ENCODE measurements at regions not wholly inside any gene's neighbourhood (a gene's known extent, or its start where the extent isn't known, plus 50 kb on each side); places are given as distances from the start of the nearest gene placed in this dataset.

DNA sequence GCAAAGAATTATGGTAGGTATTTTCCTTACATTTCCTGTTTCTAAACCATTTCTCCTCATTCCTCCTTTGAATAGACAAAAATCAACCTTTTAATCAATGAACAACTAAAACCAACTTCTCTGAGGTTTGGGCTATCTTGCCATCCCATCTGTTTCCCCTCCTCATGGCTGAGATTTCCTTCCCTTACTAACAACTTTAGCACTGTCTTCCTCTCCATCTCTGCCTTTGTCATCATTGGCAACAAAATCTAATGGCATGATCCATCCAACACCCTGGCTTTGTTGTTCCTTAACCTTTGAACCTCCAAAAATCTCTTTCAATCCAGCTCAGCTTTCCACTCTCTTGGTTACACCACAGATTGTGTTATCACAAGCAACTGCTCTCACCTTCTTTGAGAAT, 95.3 kb upstream of the FAM136A start:
- DNase-seq = no peak

DNA sequence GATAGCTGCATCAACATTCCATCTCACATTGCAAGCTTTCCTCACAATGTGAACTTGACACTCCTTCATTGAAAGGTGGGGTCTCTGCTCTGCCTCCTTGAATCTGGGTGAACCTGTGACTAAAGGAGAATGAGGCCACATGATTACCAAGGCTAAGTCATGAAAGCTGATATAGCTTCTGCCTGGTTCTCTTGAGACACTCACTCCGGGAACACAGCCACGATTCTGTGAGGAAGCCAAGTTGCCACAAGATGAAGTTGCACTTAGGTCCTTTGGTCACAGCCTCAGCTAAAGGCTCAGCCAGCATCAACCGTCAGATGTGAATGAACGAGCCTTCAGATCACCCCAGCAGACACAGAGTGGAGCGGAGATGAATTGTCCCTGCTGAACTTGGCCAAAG, 94.7 kb upstream of the FAM136A start:
- DNase-seq = no peak

DNA sequence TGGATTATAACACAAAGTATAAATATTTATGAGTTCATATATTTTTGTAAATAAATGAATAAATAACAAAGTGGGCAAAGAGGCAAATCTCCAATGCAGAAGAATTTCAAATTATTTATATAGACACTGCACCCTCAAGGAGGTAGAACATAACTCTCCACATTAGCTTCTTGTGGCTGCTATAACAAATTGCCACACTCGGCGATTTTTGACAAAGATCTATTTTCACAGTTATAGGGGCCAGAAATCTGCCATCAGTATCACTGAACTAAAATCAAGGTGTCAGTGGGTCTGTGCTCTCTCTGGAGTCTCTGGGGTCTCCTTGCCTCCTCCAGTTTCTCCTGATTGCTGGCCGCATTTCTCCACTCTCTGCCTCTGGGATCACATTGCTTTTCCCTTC, 92.0 kb upstream of the FAM136A start:
- DNase-seq = no peak

DNA sequence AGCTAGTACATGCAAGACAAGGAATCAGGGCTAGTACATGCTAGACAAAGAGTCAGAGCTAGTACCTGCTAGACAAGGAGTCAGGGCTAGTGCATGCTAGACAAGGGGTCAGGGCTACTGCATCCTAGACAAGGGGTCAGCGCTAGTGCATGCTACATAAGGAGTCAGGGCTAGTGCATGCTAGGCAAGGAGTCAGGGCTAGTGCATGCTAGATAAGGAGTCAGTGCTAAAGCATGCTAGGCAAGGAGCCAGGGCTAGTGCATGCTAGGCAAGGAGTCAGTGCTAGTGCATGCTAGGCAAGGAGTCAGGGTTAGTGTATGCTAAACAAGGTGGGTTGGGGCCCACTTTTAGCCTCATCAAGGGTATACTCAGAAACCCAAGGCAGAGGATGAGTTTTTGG, 90.1 kb upstream of the FAM136A start:
- DNase-seq = no peak

DNA sequence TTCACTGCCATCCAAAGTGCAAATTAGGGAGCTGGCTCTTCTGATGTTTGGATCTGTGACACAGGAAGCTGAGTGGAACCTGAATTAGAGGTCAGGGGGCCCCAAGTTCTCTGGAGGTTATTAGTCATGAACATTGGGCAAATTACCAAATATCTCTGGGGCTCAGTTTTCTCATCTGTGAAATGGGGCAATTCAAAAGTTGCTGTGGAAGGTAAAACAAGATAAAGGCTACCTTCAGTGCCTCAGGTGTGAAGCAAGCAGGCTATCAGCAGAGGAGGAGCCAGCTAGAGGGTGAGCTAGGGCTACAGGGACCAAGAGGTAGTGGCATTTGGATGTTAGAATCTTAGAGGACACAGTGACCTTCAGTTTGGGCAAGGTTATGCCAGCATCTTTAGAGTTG, 89.4 kb upstream of the FAM136A start:
- no peak for DNase-seq

DNA sequence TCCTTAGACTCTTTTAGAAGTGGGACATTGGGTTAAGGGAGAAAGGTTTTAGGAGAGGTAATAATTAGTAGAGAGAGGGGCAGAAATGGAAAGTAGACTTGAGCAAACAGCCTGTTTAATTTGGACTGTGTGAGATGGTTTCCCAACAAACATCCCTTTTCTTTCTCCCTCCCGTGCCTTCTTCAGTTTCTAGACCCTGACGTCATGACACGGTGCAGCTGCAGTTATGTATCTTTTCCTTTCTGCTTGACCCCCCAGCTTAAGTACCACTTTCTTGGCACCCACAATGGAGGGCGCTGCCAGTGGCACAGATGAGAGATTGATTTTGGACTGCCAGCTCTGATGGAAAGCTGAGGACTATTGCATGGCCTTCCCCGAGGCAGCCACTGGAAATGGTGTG, 86.9 kb upstream of the FAM136A start:
- DNase-seq = no peak

DNA sequence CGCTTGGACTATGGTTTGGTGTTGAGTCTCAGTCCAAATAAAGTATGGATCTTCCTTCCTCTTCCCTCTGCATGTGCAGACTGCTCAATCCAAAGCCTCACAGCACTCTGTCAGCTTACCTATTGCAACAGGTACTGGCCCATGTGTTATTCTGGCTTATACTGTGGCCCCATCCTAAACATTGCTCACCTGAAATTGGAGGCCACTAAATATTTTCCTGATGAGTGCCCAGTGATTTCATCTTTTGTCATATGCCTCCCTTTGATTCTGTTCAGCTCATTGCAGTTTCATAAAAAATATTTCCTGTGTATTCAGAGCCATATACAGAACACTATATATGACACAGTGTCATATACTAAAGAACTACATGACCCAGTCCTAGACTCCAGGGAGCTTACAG, 86.3 kb upstream of the FAM136A start:
- DNase-seq = no peak

DNA sequence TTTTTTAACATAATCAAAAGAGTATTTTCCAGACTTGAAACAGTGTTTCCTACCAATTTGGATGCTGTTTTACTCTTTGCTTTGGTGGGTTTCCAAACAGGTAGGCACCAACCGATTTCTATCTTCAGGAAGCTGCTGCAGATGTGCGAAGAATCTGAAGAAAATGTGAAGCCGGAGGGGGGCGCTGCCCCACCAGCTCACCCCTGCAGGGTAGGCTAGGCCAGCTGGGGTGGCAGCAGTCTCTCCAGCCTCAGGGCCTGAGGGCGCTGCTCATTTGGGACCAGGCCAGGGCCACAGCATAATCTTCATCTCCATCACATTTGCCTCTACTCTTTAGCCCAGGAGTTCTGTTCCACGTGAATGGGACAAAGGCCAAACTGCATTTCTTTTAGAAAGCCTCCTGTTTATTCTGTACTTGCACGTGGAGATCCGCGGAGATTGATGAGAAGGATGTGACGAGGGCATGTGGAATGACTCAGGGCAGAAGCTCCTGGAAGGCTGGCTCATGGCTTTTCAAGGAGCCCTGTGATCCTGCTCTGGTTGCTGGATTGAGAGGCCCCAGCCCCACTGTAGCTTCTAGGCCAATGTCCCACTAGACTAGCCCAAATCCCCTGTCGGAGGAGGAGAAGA, 84.2 kb upstream of the FAM136A start:
- peak; percentile 10 for DNase-seq

DNA sequence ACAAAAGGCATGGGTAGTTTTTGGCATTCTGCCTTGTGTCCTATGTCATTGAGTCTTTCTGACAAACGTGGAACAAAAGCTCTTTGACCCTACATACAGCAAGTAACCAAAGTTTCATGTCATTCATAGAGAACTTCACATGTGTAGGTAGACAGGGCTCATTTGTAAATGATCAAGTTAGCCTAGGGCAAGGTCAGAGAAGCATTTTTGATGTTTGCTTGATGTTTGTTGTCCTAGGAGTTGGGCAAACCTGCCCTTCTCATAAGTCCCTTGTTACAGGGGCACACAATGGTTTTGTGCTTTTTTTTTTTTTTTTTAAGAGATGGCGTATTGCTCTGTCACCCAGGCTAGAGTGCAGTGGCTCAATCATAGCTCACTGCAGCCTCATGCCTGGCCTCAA, 83.3 kb upstream of the FAM136A start:
- no peak for DNase-seq

DNA sequence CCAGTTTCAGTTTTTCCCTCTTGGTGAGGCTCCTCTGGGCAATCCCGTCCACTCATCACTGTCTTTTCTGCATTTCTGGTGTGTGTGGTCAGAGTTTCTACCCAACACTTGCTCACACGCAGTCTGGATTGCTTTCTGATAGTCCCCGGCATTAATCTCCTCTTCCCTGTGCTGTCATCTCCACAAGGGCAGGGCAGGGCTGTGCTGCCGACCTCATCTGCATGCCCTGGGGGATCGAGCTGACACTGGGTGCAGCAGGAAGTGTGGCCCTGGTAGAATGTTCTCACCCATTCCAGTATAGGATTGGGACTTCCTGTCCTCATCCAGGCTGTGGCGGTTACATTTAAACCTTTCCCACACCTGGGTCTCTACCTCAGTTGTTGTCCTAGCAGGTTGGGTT, 80.0 kb upstream of the FAM136A start:
- DNase-seq = peak; percentile 10

DNA sequence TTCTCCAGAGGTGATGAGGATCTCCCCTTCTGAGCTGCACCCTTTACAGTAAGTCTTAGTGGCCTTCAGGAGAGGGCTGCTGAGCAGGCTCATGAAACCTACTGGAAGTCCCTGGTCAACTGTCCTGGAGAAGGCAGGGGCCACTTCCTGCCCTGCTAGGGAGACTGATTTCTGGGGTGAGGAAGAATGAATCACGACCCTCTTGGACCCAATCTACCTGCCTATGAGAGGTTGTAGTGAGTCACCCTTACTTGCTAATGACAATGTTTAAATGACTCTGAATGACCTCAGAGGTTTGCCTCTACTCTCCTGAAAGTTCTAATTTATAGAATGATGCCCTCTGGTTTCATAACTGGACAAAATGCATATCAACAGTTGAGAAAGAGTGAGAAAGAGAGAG, 79.4 kb upstream of the FAM136A start:
- DNase-seq = no peak

DNA sequence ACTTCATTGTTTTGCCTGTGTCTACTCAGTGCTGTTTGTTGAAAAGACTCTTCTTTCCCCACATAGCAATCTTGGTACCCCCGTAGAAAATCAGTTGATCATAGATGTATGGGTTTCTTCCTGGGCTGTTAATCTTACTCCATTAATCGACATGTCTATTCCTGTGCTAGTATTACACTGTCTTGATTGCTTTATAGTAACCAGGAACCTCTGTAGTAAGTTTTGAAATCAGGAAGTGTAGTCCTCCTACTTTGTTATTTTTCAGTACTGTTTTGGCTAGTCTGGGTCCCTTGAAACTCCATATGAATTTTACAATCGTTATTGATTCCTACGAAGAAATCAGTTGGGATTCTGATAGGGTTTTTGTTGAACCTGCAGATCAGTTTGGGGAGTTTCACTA, 78.8 kb upstream of the FAM136A start:
- DNase-seq = no peak

DNA sequence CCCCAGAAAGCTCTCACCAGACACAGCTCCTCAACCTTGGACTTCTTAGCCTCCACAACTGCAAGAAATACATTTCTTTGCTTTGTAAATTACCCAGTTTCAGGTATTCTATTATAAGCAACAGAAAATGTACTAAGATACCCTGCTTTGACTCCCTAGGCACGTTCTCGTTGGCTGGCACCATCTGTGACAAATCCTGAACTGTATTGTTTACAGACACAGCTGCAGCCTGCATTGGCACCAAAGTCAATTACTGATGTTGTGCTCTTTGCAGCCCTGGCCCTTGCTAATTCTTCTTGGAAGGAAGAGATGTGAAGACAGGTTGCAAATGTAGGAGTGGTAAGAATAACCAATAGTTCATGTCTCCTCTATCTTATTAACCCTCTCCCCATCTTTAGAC, 72.7 kb upstream of the FAM136A start:
- DNase-seq = no peak

DNA sequence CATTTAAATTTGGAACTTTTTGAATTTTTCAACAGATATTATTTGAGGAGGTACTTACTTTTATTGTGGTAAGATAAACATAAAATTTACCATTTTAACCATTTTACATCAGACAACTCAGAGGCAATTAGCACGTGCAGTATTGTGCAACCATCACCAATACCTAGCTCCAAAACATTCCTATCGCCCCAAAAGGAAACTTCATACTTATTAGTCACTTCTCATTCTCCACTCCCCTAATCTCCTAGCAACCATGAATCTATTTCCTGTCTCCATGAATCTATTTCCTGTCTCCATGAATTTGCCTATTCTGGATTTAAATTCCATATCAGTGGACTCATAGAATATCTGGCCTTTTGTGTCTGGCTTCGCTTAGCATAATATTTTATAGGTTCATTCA, 69.9 kb upstream of the FAM136A start:
- DNase-seq = peak; percentile 88

DNA sequence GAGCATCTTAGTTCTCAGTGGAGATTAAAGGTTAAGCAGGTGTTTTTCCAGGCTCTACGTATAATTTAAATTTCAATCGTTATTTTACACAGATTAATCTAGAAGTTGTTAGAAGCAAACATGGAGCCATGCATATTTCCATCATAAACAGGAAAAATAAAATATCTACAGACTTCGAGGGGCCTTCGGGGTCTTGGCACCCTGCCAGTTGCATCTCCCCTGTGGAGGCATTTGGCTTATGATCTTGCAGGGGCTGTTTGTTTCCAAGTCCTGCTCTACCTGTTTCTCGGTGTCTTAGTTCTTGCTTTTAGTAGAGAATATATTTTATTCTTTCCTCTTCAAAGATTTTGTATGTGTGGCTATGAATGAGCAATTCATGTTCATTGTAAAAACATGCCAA, 67.2 kb upstream of the FAM136A start:
- no peak for DNase-seq

DNA sequence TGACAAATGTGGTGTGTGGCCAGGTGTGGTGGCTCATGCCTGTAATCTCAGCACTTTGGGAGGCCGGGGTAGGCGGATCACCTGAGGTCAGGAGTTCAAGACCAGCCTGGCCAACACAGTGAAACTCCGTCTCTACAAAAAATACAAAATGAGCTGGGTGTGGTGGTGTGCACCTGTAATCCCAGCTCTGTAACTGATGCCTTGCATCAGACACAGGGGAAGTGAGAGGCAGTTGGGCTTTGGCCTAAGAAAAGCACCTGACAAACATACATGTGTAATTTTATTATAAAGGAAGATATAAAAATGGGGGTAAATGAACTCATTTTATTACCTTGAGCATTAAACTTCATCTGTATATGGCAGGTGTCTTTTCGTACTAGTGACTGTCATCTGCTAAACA, 66.7 kb upstream of the FAM136A start:
- DNase-seq = no peak

DNA sequence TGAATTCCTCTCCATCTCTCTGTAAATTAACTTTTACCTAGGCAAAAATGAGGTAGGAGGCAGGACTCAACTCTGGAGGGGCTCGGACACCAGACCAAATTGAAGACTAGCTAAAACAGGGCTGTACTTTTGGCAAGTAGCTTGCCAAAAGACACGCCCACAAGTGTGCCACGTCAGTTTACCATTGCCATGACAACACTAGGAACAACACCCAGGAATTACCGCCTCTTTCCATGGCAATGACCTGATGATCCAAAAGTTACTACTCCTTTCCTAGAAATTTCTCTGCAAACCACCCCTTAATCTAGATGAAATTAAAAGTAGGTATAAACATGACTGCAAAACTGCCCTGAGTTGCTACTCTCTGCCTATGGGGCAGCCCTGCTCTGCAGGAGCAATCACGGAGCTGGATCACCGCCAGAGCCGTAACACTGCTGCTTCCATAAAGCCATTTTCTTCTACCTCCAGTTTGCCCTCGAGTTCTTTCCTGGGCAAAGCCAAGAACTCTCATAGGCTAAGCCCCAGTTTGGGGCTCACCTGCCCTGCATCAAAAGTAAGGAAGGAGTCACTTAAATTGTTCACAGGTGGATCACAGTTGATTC, 66.0 kb upstream of the FAM136A start:
- peak; percentile 28 for DNase-seq

DNA sequence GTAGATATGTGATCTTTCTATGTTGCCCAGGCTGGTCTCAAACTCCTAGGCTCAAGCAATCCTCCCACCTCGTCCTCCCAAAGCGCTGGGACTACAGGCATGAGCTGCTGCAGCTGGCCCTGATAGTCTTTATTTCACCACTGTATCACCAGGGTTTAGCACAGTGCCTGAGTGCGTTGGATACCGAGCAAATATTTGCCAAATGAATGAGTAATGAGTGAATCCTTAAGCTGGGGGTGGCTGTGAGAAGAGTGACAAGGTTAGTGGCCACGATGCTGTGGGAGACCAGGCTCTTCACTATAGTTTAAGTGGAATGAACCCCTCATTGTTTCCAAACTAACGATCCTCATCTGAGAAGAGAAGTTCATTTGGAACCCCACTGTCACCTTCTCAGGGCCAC, 60.8 kb upstream of the FAM136A start:
- no peak for DNase-seq

DNA sequence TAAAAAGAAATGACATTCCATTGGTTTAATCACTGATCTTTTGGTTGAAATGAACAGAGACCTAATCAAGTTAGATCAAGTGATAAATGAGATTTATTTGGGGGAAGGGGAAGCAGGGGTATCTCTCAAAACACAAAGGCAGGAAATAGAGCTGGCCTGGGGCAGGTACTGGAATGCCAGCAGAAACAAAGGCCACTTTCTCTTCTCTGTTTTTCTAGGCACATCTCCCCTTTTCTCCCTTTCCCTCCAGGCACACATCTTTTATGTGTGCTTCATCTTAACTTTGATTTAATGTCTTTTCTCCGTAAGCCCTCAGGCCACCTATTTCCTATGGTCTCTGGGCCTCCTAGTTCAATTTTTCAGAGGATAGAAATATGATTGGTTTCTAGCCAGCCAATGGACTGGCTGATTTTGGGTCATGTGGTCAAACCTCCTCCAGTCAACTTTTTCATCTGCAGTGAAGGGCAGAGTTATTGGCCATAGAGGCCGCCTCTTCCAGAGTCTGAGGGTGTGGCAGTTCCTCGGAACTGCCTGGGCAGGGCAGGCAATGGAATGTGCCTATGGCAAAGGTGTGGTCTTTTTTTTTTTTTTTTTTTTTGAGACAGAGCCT, 58.9 kb upstream of the FAM136A start:
- no peak for DNase-seq

DNA sequence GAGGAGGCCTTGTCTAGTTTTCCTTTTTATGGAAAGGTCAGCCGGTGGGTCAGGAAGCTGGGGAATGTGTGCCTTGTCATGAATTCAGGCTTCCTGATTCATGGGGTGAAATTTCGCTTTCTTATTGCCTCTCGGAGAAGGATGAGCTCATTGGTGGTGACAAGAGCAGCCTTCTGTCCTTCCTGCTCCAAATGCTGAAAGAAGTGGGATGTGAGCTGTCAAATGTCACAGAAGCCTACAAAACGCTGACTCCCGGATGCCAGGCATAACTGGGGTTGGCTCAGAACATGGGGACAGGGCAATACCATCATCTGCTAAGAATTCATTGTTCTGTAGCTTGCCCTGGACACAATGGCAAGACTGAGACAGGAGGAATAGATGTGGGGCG, 55.8 kb upstream of the FAM136A start:
- peak; percentile 58 for DNase-seq

DNA sequence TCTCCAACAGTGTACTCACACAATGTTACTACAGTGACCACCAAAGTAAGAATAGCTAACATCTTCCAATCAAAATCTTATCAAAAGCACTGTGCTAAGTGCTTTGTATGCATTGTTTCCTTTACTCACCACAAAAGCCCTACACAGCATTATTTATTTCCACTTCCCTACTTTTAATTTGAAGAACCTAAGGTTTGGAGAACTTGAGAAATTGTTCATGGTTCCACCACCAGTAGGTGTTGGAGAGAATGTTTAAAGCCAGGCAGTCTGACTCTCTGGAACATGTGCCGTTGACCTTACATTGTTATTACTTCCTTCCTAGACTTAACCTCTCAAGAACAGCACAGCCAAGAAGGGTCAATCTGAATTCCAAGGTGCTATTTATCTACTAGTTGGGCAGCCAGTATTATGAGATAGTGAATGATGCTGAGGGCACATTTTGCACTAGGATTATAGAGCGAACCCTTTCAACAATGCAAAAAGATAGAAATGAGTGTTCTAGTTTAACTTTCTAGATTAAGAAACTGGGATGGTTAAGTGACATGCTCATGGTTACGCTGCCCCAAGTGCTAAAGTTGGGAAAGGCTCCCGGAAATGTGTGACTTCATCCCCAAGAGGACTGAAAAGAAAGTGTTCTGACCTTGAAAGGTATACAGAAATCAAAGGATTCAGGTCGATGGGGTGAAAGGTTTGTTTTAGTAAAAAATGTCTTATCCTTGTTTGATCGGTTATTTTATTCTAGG, 55.2 kb upstream of the FAM136A start:
- DNase-seq = no peak

DNA sequence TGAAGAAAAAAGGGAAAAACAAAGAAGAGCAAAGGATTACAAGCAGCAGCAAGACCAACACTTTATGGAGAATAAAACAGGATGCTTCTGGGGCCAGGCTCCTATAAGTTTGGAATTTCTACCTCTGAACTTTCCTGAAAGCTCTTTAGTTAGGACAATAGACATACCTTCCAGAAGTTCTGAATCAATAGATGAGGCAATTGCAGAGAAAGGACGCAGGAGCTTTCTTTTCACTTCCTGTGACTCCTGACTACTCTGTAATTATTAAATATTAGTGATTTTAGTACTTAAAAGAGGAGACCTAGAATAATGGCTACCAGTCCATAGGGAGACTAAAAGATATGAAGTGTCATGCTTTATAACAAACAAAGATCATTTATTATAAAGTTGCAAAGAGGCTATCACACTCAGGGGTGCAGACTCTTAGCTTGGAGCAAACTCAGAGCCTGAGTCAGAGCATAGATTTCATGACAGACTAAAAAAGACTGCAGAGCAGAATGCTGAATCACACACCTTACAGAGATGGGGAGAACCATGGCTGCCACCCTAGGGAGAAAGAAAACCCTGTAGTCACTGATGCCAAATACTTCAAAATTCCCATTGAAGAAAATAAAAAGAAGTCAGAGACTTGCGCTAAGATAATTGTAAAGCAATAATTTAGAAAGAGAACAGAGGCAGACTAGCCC, 52.5 kb upstream of the FAM136A start:
- peak; percentile 41 for DNase-seq

All from fibroblast of skin of right quadriceps (primary cell).